SKM-1 (cell line): ENCODE measurements at regions not wholly inside any gene's neighbourhood (a gene's known extent, or its start where the extent isn't known, plus 50 kb on each side); places are given as distances from the start of the nearest gene placed in this dataset.
"Not testable (repeated sequence)": the region's sequence is repeated elsewhere in the genome, so short reads cannot be mapped to it uniquely, and the experiment has no call there.

Experiments
- DNase-seq: peaks from one replicate; lab custom pipeline; 2025; ENCODE audit not compliant: unreplicated experiment; lab: John Stamatoyannopoulos, UW

DNA sequence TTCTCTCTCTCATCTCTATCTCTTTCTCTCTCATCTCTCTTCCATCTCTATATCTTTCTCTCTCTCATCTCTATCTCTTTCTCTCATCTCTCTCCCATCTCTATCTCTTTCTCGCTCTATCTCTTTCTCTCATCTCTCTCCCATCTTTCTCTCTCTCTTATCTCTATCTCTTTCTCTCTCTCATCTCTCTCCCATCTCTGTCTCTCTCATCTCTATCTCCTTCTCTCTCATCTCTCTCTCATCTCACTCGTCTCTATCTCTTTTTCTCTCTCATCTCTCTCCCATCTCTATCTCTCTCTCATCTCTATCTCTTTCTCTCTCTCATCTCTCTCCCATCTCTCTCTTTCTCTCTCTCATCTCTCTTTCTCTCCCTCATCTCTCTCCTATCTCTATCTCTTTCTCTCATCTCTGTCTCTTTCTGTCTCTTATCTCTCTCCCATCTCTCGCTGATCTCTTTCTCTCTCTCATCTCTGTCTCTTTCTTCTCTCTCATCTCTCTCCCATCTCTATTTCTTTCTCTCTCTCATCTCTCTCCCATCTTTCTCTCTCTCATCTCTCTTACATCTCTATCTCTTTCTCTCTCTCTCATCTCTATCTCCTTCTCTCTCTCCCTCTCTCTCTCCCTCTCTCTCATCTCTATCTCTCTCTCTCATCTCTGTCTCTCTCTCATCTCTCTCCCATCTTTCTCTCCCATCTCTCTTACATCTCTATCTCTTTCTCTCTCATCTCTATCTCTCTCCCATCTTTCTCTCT, 388.7 kb downstream of the NPHP4 start:
- no peak for DNase-seq

DNA sequence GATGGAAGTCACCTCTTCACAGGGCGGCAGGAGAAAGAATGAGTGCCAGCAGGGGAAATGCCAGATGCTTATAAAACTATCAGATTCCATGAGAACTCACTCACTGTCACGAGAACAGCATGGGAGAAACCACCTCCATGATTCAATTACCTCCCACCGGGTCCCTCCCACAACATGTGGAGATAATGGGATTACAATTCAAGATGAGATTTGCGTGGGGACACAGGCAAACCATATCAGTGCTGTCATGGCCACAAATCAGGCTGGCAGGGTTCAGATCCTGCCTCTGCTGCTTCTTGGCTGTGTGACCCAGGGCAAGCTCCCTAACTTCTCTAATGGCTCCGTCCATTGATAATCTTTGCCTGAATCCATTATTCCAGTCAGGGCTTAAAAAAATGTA, 389.5 kb downstream of the NPHP4 start:
- DNase-seq: not testable (repeated sequence)

DNA sequence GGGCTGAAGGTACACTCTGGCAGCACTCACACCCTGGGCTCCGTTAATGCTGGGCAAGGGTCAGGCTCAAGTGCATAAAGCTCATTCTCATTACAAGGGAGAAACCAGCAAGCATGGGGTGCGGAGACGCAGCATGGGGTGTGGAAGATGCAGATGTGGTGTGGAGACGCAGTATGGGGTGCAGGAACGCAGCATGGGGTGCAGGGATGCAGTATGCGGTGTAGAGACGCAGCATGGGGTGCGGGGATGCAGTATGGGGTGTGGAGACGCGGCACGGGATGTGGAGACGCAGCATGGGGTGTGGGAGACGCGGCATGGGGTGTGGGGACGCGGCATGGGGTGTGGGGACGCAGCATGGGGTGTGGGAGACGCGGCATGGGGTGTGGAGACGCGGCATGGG, 390.7 kb downstream of the NPHP4 start:
- no peak for DNase-seq

DNA sequence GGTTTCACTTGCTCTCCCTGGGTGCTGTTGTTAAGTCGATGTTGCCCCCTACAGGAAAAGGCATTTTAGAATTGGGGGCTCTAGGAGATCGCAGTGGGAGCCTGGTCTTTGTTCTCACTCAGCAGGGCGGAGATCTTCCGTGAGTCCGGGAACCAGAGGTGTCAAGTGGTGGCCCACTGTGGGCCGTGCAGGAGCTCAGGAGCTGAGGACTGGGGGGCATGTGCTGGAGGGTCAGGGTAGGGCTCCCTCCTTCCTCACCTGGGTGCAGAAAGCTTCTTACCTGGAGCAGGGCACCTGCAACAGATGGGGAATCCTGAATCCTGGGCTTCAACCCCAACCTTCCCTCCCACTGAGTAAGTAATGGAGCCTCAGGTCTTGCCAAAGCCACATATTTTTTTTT, 392.7 kb downstream of the NPHP4 start:
- DNase-seq: no peak

DNA sequence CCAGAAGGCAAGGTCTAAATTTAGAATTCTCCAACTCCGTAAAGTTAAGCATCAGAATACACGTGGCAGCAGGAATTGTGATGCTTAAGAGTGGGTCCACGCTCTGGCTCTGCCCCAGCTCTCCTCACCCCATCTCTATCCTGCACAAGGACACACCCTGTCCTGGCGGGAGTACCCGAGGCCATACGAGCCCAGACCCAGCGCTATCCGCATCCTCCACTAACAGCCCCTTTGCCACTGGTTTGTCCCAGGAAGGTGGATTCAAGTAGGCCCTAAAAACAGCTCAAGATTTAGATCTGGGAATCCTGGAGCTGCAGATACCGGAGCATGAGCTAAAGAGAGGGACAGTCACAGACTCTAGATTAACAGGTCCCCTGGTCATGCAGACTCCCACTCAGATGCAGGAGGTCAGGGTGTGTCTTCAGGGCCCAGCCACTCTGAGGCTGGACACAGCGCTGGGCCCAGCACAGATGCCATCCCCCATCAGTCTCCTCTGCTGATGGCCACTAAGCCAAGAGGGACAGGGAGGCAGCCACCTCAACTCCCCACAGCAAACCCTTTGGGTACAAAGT, 393.3 kb downstream of the NPHP4 start:
- DNase-seq: no peak

DNA sequence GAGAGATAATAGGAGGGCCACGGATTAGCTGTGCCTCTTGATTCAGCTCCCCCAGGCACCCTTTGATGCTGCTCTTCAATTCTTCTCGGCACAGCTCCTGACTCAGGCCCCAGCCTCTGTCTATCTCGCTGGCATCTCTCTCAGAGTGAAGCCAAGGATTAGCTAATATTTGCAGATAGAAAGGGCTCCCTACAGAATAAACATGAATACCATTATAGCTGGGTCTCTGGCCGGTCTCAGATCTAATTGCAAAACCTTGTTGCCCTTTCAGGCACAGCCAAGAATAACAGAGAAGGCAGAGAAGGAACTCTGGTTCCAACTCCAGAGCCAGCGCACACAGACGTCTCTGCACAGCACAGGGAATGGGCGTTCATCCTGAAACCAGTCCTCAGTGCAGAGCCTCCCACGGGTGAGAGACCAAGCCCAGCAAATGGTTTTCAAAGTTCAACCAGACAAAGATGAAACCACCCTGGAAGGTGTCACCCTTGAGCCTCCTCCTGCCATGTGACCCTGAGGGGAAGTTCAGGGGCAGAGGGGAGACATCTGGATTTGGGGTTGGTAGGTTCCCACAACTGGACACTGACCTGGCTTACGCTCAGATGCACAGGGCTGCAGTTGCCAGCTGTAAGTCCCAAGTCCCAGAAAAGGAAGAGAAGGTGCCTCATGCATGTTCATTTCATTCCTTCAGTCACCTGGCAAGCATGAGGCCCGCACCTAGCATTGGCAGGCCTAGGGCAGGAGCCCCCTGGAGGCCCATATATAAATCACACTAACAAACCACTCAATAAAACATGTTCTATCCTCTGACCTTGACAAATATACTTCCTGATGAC, 394.0 kb downstream of the NPHP4 start:
- no peak for DNase-seq

DNA sequence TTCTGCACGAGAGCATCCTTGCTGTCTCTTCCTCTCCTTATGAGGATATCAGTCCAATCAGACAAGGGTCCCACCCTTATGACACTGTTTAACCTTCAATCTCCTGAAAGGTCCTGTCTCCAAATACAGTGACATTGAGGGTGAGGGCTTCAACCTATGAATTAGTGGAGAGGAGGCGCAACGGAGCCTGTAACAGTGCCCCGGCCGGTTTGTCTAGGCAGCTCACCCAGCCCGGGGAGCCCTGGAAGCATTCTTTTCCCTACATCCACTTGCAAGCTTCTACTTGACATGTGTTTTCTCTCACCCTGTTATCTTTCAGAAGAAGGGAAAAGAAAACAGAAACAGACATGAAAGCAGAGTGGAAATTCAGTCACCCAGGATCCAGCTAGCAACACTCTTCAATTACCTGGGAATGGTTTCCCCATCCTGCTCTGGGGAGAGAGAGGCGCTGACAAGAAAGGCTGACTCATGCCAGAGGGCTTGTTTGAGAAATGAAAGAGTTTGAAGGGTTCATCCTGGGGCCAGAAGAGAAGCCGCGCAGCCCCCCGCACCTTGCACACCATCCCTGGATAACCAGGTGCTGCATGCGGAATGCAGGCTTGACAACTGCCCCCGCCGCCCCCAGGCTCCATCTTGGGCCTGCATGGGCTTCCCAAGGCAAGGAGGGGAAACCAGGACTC, 394.9 kb downstream of the NPHP4 start:
- no peak for DNase-seq

DNA sequence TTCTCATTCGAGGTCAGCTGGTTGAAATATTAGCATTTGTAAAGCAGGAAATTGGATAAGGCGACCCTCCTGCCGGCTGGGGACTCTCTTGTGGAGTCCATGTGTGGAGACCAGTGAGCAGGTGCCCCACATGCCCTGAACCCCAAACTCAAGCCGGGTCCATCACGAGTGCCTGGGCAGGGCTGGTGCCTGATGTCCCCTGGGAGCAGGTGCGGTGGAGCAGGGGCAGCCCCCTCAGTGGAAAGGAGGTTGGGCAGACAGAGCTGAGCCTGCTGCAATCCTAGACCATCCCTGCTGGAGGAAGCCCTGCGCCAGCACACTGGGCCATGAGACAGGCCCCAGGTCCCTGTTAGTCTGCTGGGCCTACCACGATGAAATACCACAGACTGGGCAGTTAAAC, 395.6 kb downstream of the NPHP4 start:
- DNase-seq: no peak

DNA sequence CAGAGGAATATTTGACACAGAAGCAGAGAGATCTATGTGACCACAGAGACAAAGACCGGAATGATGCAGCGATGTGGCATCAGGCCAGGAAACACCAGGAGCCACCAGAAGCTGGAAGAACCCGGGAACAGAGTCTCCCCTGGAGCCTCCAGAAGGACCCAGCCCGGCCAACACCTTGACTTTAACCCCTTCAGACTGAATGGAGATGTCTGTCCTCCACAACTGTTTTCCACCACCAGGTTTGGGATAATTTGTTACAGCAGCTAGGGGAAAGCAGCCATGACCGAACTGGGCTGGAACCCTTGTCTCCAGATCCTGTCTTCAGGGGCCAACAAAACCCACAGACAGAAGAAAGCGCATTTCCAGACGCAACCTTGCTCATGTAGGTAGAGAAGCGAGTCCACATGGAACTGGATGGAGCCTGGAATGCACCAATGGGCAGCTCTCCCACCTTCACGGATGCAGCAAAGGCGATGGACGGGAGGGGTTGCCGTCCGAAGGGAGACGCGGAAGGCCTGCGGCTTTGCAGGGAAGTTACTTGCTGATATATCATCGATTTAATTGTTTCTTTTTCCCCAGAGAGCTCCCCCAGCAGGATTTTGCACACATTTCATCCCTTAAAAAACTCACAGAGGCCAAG, 396.6 kb downstream of the NPHP4 start:
- DNase-seq: no peak

DNA sequence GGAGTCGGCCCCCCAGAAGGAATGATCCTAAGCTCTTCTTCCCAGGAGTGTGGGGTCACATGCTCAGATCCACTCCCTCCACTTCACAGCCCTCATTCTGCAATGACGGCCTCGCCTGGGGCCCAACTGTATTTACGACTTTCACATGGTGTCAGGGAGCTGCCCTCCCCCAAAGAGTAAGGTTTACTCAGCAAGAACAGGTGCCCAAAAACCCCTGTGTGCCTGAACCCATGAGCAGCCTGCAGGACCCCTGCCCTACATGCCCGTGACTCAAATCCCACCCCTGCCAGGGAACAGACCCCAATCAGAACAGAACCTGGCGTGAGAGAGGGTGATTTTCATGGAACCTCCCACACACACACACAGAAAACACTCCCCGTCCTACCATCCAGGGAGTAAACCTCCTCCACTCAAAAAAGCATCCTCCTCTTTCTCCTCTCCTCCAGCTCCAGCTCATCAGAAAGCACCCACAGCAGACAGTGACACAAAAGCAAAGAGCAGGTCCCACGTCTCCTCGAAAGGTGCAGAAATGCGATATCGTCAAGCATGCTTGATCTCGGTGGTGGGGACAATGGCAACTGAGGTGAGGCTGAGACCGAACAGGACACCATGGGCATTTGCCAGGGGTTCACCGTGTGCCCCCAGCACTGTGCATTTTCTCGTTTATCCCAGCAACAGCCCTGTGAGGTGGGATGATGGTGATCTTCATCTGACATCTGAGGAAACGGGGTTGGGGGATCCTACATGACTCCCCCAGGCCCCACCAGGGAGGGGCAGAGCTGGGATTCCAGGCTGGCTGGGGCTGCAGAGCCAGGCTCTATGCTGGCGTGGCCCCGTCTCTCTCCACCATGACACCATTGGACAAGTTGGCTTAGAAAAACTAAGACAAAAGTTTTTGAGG, 397.9 kb downstream of the NPHP4 start:
- DNase-seq: no peak

DNA sequence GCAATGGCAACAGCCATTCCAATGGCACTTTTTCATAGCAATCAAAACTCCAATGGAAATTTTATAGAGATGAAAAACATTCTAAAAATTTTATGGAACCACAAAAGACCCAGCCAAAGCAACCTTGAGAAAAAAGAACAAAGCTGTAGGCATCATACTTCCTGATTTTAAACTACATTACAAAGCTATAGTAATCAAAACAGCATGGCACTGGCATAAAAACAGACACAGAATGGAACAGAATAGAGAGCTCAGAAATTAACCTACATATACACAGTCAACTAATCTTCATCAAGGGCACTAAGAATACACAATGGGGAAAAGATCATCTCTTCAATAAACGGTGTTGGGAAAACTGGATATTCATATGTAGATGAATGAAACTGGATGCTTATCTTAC, 401.5 kb downstream of the NPHP4 start:
- DNase-seq: no peak

DNA sequence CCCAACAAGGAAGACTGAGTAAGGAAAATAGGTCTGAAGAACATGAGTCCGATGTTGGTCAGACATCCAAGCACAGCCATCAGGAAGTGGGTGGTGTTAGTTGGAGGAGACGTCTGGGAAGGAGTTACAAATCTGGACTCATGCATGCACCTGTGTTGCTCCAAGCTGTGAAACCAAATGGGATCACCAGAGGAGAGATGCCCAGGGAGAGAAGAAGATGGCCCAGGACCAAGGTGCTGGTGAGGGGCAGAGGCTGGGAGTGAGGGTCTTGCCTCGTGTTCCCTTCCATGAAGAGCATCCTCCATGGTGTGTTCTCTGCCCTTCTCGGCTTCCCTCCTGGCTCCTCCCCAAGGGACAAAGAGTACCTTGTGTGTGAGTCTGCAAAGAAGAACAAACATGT, 405.6 kb downstream of the NPHP4 start:
- no peak for DNase-seq

DNA sequence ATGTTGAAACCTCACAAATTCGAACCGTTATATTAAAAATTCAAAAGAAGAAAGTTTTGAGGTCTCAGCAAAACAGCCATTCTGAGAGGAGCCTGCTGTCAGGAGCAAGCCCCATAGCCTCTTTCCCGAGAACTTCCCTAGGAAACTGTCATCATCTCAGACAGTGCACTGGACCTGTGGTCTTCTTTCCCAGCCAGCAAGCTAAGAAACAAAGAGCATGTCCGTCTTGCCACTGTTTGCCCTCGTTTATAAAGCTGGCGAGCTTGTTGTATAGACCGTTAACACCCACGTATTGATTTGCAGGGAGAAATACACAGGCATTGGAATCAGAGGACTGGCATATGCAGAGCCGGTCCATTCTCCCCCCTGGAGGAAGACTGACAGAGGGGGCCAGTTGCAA, 407.0 kb downstream of the NPHP4 start:
- DNase-seq: no peak

DNA sequence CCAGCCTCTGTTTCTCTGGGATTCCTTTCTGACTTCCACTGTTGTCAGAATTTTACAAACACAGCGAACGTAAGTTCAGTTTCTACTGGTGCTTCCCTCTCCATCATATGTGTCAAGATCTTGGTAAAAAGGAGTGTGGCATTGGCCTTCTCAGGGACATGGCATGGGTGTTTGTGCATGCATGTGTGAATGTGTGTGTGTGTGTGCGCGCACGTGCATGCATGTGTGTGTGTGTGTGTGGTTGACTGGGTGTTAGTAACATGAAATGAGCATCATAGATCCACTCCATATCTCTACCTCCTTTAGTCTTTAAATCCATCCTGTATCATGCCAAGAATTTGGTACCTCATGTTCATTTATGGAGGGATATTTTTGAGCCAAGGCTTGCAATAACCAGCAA, 411.3 kb downstream of the NPHP4 start:
- DNase-seq: no peak

DNA sequence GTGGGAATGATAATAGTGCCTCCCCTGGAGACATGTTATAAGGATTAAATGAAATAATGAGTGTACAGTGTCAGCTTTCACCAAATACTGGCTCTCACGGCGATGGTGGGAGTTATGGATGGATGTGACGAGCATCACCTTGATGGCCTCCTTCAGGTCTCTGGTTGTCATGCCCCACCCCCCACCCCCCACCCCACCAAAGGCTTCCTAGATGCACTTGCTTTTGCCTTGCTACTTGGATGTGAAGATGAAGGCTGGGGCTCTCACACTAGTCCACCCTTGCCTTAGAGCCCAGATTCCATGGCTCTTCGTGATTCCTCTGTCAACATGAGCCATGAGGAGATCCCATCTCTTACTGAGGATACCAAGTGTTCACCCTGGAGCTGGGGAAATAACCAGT, 412.3 kb downstream of the NPHP4 start:
- no peak for DNase-seq

DNA sequence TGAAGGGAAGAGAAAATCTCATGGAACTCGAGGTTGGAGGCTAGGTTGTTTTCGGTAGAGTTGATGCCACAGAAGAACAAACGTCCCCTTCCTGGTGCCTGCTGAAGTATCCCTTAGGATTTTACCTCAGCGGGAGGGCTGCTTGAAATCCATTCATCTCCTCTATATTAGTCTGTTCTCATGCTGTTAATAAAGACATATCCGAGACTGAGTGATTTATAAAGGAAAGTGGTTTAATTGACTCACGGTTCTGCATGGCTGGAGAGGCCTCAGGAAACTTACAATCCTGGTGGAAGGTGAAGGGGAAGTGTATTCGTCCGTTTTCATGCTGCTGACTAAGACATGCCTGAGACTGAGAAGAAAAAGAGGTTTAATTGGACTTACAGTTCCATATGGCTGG, 413.5 kb downstream of the NPHP4 start:
- DNase-seq: no peak

DNA sequence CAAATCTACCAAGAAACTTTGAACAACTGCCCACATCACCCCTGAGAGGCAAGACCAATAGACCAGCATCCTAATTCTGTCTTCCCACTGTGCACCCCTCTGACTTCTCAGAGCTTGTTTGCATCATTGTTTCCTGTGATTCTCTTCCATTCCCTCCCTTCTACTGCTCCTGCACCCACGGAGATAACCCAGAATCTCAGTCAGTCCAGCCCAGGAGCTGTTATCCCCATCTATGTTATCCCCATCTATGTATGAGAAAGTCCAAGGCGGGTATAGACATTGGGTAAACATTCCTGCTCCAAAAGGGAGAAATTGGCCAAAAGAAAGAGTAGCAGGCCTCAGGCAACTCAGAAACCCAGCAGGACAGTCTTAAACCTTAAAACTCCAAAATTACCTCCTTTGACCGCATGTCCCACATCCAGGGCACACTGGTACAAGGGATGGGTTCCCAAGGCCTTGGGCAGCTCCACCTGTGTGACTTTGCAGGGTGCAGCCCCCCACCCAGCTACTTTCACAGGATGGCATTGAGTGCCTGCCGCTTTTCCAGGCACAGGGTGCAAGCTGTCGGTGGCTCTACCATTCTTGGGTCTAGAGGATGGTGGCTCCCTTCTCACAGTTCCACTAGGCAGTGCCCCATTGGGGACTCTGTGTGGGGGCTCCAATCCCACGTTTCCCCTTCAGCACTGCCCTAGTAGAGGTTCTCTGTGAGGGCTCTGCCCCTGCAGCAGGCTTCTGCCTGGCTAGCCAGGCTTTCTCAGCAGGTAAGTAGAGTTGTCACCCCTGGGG, 414.8 kb downstream of the NPHP4 start:
- no peak for DNase-seq

DNA sequence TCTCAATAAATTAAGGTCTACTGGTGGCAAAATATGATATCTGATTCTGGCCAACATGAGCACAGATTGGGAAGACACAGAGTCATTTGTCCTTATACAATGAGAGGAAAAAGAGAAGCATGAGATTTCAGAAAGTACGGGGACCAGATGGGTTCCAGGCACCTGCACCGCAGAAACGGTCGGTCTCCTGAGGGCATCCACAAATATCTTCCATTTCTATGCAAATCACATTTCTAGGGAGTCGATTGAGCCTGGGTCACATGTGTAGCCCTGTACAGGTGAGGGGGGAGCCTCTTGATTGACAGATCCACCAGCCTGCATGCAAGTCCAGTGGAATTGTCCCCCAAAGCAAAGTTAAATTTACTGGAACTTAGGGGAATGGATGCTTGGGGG, 415.6 kb downstream of the NPHP4 start:
- no peak for DNase-seq

DNA sequence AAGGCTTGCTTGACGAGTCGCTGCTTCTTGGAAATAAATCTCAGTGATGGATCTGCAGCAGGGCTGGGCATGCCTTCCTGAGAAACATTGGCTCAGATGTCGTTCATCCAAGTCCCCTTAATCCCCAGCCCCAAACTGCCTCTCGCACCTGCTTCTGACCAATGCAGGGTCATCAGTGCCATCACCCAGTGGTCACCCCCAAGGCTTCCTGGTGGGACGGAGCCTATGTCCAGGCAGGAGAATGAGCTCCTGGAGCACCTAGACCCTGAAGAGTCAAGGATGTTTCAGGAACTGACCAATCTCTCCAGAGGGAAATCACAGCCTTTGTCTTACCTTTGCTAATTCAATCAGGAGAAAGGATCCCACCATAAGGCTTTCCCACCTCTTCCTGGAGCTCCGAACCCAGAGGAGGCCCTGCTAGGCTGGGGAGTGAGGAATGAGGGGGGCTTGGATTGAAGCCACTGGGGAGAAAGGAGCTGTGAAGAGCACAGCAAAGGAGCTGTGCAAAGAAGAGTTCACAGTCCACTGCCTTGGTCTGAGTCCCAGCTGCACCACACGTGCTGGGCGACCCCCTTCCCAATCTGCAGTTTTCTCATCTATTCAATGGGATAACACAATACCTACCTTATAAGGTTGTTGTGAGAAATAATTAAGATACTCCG, 416.1 kb downstream of the NPHP4 start:
- no peak for DNase-seq
